MM.1S (cell line): ENCODE measurements at regions not wholly inside any gene's neighbourhood (a gene's known extent, or its start where the extent isn't known, plus 50 kb on each side); places are given as distances from the start of the nearest gene placed in this dataset.

Experiments used
- EZH2 ChIP-seq: fragments of 300-600 bp; sonication (generic); optimal IDR thresholded peaks from 2 replicates; pipeline ENCODE3; 2017; ENCODE audit warnings: low read depth, mild to moderate bottlenecking, antibody characterized with exemption, low read length, mixed read lengths
- TF ChIP-seq, protein P1 (sequence below): fragments of 300-600 bp; sonication (generic); IDR thresholded peaks from 2 replicates; pipeline ENCODE4 v1.5.1; 2016; ENCODE audit warnings: antibody characterized with exemption, low read length, mixed read lengths

DNA sequence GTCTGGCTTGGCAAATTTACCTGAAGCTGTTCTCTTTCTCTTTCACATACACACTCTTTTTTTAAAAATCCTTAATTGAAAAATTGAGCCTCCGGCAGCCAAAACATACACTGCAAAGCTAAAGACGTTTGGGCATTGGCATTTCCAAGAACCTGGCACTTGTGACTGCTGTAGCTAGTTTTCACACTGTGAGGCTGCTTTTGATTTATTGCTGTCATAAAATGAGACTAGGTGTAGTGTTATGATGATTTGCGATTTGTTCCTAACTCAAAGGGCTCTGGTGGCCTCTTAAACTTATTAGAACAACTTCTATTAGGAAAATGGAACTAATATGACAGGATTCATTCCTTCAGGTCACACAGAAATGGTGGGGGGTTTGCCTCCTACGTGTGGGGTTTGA lies 377.1 kb upstream of the FAR2 start:
- TF ChIP-seq, protein P1, sequence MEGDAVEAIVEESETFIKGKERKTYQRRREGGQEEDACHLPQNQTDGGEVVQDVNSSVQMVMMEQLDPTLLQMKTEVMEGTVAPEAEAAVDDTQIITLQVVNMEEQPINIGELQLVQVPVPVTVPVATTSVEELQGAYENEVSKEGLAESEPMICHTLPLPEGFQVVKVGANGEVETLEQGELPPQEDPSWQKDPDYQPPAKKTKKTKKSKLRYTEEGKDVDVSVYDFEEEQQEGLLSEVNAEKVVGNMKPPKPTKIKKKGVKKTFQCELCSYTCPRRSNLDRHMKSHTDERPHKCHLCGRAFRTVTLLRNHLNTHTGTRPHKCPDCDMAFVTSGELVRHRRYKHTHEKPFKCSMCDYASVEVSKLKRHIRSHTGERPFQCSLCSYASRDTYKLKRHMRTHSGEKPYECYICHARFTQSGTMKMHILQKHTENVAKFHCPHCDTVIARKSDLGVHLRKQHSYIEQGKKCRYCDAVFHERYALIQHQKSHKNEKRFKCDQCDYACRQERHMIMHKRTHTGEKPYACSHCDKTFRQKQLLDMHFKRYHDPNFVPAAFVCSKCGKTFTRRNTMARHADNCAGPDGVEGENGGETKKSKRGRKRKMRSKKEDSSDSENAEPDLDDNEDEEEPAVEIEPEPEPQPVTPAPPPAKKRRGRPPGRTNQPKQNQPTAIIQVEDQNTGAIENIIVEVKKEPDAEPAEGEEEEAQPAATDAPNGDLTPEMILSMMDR: no peak
- no peak for TF ChIP-seq EZH2
